ENCODE measurements at regions not wholly inside any gene's neighbourhood (a gene's known extent, or its start where the extent isn't known, plus 50 kb on each side); places are given as distances from the start of the nearest gene placed in this dataset.

DNA sequence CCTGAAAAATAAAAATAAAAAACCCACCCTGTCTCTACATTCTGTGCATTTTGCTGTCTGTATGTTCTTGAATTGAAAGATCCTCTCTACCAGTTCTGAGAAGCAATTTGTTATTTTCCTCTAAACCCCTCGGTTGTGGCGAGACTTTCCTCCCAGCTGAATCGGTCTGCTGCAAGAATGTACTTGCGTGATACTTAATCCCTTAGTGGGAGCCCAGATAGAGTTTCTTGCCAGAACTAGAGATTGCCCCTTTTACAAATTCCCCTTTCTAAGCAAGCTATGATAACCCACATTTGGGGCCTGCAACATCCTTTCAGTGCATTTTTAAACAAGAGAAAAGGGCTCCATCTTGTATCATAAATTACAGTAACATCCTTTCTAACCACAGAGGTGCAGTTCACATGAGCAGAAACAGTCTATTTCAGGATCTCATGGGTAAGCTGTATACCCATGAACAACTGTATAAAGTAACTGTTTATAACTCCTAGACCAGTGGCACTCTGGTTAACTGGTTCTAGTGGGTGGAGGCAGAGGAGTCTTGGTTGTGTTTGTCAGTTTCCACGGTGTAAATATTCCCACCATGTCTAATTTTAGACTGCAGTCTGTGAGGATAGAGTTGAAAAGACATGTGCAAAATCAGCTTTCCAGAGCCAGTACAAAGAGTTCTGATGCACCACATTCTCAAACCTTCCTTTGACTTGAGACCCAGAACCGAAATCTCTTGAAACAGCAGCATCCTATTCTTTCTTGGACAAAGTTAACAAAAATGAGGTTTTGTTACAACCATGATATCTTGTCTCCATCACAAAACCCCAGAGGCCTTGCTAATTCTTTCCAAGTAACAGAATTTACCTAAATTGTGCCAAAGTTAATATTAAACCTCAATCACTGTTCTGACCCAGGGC is 113.1 kb upstream of the ZNF217 start:
- TF ChIP-seq CTCF (IDR thresholded peaks at IDR 0.05 in 4 of 5, conservative IDR thresholded peaks at IDR 0.05 in 1 of 5) (no peak), POLR2A (IDR thresholded peaks at IDR 0.05) (no peak)

Data from gastrocnemius medialis (tissue), 4 donors.